ENCODE measurements at regions not wholly inside any gene's neighbourhood (a gene's known extent, or its start where the extent isn't known, plus 50 kb on each side); places are given as distances from the start of the nearest gene placed in this dataset.

DNA sequence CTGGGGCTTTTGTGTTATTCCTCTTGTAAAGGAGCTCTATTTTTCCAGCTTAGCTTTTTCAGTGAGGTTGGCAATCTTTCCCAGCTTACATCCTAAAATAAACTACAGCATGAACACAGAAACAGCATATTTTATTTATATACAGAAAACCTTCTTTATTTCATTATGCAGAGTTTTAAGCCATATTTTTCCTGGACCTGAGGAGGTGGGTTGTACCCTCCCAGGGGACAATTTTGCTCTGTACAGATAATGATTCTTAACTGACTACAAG lies 341.2 kb upstream of the TYRP1 start:
- TF ChIP-seq ZFX (IDR thresholded peaks at IDR 0.05; ENCODE audit: borderline replicate concordance) (no peak), CTCF (IDR thresholded peaks at IDR 0.05) (no peak)
- H3K27ac ChIP-seq = no peak overlapping the region

DNA sequence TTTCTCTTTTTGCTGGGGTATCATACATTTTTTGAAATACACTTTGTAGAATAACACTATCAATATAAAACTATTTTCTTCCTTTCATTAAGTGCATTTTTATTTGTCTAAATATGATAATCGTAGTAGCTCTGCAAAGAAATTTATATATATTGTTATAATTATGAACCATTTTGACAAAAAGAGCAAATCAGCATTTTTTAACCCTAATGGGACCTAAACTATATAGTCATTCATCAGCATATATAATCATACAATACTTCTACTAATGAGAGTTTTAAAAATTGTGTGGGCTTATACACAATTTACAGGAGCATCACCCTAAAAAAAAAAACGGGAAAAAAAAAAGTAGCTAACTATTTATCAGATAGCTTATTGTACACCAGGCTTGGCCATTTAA lies 329.7 kb upstream of the TYRP1 start:
- H3K27ac ChIP-seq = no peak overlapping the region
- no peak for TF ChIP-seq ZFX (IDR thresholded peaks at IDR 0.05; ENCODE audit: borderline replicate concordance)
- TF ChIP-seq CTCF (IDR thresholded peaks at IDR 0.05) = no peak

GRCh38 chr9:12368569-12368968 lies 324.6 kb upstream of the TYRP1 start:
- no peak overlapping the region for H3K27ac ChIP-seq
- TF ChIP-seq ZFX (IDR thresholded peaks at IDR 0.05; ENCODE audit: borderline replicate concordance) = no peak
- TF ChIP-seq CTCF (IDR thresholded peaks at IDR 0.05) = no peak

DNA sequence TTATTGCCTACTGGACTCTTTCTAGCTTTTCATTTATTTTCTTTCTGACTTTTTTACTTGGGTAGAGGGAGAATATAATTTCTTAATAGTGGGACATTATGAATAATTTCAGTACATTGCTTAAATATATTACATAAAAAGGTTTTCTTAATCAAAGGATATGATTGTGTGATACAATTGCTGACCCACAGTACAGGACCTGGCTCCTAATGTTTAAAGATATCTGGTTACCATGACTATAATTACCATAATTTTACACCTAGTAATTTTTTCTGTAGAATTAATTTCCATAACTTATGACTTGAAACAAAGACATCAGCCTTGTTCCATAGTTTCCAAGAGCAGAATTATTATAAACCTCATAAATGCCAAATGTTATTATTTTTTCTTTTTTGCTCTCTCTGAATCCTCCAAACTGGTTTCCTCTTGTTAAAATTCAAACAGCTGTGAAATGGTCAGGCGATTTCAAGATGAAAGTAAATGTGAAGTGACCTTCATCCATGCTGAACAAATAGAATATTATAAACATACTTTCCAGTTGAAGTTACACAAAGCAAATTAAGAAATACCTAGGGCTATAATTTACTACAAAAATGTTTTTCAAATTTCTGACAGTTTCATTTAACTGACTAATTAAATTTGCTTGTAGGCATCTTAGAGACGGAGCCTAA lies 301.2 kb upstream of the TYRP1 start:
- TF ChIP-seq ZFX (IDR thresholded peaks at IDR 0.05; ENCODE audit: borderline replicate concordance) (no peak), CTCF (IDR thresholded peaks at IDR 0.05) (no peak)
- no peak overlapping the region for H3K27ac ChIP-seq

DNA sequence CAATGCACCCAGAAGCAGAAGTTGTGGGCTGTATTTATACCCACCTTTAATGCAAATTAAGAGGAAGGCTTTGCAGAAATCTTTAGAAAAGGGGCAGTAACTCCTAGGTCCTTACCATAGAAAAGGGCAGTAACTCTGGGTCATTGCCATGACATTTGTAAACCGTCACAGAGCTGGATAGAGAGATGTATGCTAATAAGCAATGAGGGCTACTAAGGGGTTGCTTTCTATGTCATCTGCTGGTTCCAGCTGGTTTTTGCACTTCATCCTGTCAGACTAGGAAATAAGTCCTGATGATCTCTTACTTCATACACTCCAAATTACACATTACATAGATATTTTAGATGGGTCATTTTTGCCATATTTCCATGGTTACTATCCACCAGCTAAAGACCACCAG lies 299.1 kb upstream of the TYRP1 start:
- TF ChIP-seq ZFX (IDR thresholded peaks at IDR 0.05; ENCODE audit: borderline replicate concordance) (no peak), CTCF (IDR thresholded peaks at IDR 0.05) (no peak)
- no peak overlapping the region for H3K27ac ChIP-seq

DNA sequence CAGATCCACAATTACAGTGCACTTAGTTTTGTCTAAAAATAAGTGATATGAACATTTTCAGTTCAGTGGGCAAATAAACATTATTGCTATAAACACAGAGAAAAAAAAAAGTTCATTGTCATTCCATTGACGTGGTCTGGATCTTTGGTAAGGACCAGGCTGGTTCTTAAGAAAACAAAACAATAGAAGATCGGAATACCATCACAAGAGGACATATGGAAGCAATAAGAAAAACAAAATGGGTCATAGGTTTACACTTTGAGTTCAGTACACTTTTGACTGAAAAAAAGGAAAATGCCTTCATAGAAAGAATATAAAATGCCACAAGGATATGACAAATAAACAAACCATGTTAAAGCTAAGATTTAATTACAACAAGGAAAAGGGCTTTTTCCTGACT lies 289.5 kb upstream of the TYRP1 start:
- H3K27ac ChIP-seq = no peak overlapping the region

GRCh38 chr9:12413986-12414385 lies 279.2 kb upstream of the TYRP1 start:
- no peak overlapping the region for H3K27ac ChIP-seq
- TF ChIP-seq CTCF (IDR thresholded peaks at IDR 0.05) = no peak
- no peak for TF ChIP-seq ZFX (IDR thresholded peaks at IDR 0.05; ENCODE audit: borderline replicate concordance)

More for the DNA sequence above, 289.5 kb upstream of the TYRP1 start:
- no peak for TF ChIP-seq CTCF (IDR thresholded peaks at IDR 0.05)
- TF ChIP-seq ZFX (IDR thresholded peaks at IDR 0.05; ENCODE audit: borderline replicate concordance) = no peak

Data from 22Rv1 (cell line).